ENCODE measurements at regions not wholly inside any gene's neighbourhood (a gene's known extent, or its start where the extent isn't known, plus 50 kb on each side); places are given as distances from the start of the nearest gene placed in this dataset.

DNA sequence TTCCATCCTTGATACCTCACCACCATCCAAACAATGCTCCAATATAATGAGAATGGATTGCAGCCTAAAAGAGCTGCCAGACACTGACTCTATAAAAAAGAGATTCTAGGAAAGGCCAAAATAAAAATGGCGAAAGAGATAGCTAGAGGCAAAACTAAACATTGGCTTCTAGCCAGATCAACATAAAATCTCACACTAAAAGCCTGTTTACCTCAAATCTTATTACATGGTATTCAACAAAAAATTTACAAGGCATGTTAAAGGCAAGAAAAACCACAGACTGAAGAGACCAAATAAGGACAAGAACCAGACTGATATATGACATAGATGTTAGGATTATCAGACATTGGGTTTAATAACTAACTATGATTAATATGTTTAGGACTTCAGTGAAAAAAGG is 1127.0 kb downstream of the DNAJB9 start:
- TF ChIP-seq ZNF423 (tag by site-specific recombination; IDR thresholded peaks at IDR 0.05) (no peak), ZNF404 (tag by site-specific recombination; IDR thresholded peaks at IDR 0.05) (no peak), ZNF274 (IDR thresholded peaks at IDR 0.05; ENCODE audit: low read length) (no peak), ZNF274 (tag by site-specific recombination; IDR thresholded peaks at IDR 0.05; ENCODE audit: borderline replicate concordance) (no peak), EGR2 (tag by site-specific recombination; IDR thresholded peaks at IDR 0.05; ENCODE audit: low read depth) (no peak), CTCF (tag by site-specific recombination; IDR thresholded peaks at IDR 0.05) (no peak)
- TF ChIP-seq, protein P1, sequence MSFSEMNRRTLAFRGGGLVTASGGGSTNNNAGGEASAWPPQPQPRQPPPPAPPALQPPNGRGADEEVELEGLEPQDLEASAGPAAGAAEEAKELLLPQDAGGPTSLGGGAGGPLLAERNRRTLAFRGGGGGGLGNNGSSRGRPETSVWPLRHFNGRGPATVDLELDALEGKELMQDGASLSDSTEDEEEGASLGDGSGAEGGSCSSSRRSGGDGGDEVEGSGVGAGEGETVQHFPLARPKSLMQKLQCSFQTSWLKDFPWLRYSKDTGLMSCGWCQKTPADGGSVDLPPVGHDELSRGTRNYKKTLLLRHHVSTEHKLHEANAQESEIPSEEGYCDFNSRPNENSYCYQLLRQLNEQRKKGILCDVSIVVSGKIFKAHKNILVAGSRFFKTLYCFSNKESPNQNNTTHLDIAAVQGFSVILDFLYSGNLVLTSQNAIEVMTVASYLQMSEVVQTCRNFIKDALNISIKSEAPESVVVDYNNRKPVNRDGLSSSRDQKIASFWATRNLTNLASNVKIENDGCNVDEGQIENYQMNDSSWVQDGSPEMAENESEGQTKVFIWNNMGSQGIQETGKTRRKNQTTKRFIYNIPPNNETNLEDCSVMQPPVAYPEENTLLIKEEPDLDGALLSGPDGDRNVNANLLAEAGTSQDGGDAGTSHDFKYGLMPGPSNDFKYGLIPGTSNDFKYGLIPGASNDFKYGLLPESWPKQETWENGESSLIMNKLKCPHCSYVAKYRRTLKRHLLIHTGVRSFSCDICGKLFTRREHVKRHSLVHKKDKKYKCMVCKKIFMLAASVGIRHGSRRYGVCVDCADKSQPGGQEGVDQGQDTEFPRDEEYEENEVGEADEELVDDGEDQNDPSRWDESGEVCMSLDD (tag by site-specific recombination; IDR thresholded peaks at IDR 0.05): no peak
- TF ChIP-seq, protein P2, sequence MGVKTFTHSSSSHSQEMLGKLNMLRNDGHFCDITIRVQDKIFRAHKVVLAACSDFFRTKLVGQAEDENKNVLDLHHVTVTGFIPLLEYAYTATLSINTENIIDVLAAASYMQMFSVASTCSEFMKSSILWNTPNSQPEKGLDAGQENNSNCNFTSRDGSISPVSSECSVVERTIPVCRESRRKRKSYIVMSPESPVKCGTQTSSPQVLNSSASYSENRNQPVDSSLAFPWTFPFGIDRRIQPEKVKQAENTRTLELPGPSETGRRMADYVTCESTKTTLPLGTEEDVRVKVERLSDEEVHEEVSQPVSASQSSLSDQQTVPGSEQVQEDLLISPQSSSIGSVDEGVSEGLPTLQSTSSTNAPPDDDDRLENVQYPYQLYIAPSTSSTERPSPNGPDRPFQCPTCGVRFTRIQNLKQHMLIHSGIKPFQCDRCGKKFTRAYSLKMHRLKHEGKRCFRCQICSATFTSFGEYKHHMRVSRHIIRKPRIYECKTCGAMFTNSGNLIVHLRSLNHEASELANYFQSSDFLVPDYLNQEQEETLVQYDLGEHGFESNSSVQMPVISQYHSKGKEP (tag by site-specific recombination; IDR thresholded peaks at IDR 0.05): no peak
- TF ChIP-seq, protein P3, sequence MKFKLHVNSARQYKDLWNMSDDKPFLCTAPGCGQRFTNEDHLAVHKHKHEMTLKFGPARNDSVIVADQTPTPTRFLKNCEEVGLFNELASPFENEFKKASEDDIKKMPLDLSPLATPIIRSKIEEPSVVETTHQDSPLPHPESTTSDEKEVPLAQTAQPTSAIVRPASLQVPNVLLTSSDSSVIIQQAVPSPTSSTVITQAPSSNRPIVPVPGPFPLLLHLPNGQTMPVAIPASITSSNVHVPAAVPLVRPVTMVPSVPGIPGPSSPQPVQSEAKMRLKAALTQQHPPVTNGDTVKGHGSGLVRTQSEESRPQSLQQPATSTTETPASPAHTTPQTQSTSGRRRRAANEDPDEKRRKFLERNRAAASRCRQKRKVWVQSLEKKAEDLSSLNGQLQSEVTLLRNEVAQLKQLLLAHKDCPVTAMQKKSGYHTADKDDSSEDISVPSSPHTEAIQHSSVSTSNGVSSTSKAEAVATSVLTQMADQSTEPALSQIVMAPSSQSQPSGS (tag by site-specific recombination; IDR thresholded peaks at IDR 0.05; ENCODE audit: low read depth): no peak
- TF ChIP-seq, protein P4, sequence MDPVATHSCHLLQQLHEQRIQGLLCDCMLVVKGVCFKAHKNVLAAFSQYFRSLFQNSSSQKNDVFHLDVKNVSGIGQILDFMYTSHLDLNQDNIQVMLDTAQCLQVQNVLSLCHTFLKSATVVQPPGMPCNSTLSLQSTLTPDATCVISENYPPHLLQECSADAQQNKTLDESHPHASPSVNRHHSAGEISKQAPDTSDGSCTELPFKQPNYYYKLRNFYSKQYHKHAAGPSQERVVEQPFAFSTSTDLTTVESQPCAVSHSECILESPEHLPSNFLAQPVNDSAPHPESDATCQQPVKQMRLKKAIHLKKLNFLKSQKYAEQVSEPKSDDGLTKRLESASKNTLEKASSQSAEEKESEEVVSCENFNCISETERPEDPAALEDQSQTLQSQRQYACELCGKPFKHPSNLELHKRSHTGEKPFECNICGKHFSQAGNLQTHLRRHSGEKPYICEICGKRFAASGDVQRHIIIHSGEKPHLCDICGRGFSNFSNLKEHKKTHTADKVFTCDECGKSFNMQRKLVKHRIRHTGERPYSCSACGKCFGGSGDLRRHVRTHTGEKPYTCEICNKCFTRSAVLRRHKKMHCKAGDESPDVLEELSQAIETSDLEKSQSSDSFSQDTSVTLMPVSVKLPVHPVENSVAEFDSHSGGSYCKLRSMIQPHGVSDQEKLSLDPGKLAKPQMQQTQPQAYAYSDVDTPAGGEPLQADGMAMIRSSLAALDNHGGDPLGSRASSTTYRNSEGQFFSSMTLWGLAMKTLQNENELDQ (tag by site-specific recombination; IDR thresholded peaks at IDR 0.05; ENCODE audit: low read depth): no peak
